ENCODE measurements at regions not wholly inside any gene's neighbourhood (a gene's known extent, or its start where the extent isn't known, plus 50 kb on each side); places are given as distances from the start of the nearest gene placed in this dataset.
"Not testable (repeated sequence)": the region's sequence is repeated elsewhere in the genome, so short reads cannot be mapped to it uniquely, and the experiment has no call there.

DNA sequence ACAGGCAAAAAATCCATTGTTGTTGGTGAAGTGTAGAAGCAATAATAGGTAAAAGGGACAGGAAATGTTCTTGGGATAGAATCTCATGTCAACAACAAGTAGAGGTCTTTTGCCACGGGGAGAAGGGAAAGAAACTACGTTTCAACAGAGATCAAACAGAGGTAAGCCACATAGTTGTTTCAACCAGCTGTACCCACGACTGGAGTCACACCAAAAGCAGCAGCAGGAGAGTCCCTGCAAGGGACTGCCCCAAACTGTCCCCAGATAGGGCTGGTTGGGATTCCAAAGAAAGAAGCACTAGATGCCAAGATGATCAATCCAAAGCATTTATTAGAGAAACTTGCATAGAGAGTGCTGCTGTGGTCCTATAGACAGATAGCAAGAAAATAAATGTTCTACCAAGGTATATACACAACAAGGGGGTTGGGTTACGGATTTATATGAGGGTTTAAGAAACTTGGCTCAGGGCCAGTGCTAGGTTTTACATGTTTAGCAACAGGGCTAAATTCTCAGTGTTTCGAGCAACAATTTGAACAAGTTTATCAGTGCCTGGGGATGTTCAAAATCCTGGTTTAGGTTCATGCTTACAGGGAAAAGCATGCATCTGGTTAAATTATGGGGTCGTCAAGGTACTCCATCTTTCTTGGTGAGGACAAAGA lies 466.5 kb downstream of the MMUT start:
- Histone ChIP-seq H3K4me3 (no peak overlapping the region), H3K9me3 (no peaks in the 10 kb centered on the region), H3K27me3 (no peaks in the 10 kb centered on the region), H3K36me3 (no peaks in the 10 kb centered on the region), H3K4me1 (no peaks in the 10 kb centered on the region), H3K27ac (no peak overlapping the region)
- DNase-seq (ENCODE audit: low spot score): no peak
- TF ChIP-seq, protein P1, sequence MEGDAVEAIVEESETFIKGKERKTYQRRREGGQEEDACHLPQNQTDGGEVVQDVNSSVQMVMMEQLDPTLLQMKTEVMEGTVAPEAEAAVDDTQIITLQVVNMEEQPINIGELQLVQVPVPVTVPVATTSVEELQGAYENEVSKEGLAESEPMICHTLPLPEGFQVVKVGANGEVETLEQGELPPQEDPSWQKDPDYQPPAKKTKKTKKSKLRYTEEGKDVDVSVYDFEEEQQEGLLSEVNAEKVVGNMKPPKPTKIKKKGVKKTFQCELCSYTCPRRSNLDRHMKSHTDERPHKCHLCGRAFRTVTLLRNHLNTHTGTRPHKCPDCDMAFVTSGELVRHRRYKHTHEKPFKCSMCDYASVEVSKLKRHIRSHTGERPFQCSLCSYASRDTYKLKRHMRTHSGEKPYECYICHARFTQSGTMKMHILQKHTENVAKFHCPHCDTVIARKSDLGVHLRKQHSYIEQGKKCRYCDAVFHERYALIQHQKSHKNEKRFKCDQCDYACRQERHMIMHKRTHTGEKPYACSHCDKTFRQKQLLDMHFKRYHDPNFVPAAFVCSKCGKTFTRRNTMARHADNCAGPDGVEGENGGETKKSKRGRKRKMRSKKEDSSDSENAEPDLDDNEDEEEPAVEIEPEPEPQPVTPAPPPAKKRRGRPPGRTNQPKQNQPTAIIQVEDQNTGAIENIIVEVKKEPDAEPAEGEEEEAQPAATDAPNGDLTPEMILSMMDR (IDR thresholded peaks at IDR 0.05): no peak

DNA sequence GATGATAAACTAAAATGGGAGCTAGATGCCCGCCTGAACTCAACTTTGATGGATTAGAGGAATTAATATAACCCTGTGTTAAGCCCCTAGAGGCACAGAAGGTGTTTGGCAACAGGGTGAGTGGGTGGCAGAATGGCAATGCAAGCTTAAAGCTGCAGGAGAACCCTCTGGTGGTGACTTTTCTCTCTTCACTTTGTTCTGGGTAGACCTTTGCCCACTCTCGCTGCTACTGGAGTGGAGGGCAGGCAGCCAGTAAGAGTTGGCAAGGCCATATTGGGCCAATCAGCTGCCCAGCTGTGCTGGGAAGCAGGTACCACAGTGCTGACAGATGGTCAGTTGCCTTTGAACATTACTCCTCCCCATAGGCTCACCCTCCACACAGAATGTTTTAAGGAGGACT lies 468.2 kb downstream of the MMUT start:
- H3K27me3 ChIP-seq: no peaks in the 10 kb centered on the region
- H3K9me3 ChIP-seq: no peaks in the 10 kb centered on the region
- TF ChIP-seq, protein P1 (IDR thresholded peaks at IDR 0.05): no peak
- H3K27ac ChIP-seq: no peak overlapping the region
- H3K36me3 ChIP-seq: no peaks in the 10 kb centered on the region
- no peaks in the 10 kb centered on the region for H3K4me1 ChIP-seq
- no peak overlapping the region for H3K4me3 ChIP-seq
- no peak for DNase-seq (ENCODE audit: low spot score)

DNA sequence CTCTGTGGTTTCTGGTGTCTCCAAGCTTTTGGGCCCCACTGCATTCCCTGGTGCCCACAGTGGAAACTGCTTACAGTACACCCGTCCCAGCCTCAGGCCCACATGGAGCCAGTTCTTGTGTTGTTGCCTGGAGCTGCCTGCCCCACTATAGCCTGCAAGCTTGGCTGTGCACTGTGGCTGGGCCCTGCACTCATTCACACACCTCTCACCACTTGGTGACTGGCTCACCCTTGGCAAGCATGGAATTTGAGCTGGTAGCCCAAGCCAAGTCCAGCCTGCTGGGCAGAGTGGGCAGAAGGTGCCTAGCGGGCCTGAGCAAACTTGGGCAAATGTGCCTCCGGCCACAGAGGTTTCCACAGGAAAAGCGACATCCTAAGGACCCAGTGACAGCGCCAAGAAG lies 472.3 kb downstream of the MMUT start:
- Histone ChIP-seq H3K9me3 (peaks cover 0 to 11% of the 10 kb centered on the region in 2 donors), H3K4me1 (no peaks in the 10 kb centered on the region), H3K4me3 (no peak overlapping the region), H3K36me3 (no peaks in the 10 kb centered on the region), H3K27me3 (no peaks in the 10 kb centered on the region), H3K27ac (no peak overlapping the region)
- DNase-seq (ENCODE audit: low spot score): no peak
- TF ChIP-seq, protein P1 (IDR thresholded peaks at IDR 0.05): no peak

DNA sequence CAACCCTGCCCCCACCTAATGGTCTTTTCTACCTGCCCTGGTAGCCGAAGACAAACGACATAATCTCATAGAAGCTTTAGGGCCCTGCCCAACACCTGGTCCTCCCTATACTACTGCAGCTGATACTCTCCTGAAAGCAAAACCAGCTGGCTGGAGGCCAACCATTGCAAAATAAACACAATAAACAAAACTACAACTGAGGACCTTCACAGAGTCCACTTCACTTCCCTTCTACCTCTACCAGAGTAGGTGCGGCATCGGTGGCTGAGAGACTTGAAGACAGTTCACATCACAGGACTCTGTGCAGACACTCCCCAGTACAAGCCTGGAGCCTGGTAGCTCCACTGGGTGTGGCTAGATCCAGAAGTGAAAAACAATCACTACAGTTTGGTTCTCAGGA lies 476.2 kb downstream of the MMUT start:
- H3K4me1 ChIP-seq: no peaks in the 10 kb centered on the region
- TF ChIP-seq, protein P1 (IDR thresholded peaks at IDR 0.05): no peak
- H3K9me3 ChIP-seq: peaks cover 0 to 11% of the 10 kb centered on the region in 2 donors

DNA sequence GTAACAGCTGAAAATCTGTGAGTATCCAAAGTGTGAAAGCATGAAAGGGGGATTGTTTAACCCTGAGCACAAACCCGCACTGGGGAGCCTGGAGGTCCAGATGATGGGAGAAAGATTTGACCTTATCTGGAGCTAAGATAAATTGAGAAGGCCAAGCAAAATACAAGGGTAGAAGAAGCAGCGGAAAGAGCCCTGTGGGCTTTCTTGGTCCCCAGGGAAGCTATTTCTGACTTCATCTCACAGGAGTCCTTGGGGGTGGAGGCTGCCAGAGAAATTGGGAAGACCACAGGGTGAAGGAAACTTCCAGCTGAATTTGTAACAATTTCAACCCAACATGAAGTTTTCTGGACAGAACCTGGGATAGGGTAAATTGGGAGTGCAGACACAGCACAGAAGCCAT lies 476.9 kb downstream of the MMUT start:
- TF ChIP-seq, protein P1 (IDR thresholded peaks at IDR 0.05): no peak
- H3K27ac ChIP-seq: no peak overlapping the region
- no peak overlapping the region for H3K4me3 ChIP-seq
- H3K9me3 ChIP-seq: peaks cover 0 to 11% of the 10 kb centered on the region in 2 donors
- no peaks in the 10 kb centered on the region for H3K36me3 ChIP-seq
- no peaks in the 10 kb centered on the region for H3K27me3 ChIP-seq
- no peaks in the 10 kb centered on the region for H3K4me1 ChIP-seq
- no peak for DNase-seq (ENCODE audit: low spot score)

More for the DNA sequence above, 476.2 kb downstream of the MMUT start:
- Histone ChIP-seq H3K4me3 (no peak overlapping the region), H3K36me3 (no peaks in the 10 kb centered on the region), H3K27ac (no peak overlapping the region), H3K27me3 (no peaks in the 10 kb centered on the region)
- no peak for DNase-seq (ENCODE audit: low spot score)

DNA sequence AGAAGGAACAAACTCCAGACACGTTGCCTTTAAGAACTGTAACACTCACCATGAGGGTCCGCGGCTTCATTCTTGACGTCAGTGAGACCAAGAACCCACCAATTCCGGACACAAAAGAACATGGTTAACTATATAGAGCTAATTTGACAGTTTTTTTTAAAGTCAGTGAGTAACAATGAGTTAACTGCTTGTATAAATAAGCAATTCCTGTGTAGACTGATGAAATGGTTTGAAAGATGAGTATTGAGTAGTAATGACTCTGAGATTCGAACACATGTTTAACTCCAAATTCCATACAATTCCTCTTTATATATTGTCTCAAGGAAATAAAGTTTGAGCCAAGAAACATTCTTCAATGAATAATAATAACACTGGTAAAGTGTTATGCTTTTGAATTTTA lies 478.0 kb downstream of the MMUT start:
- Histone ChIP-seq H3K27me3 (no peaks in the 10 kb centered on the region), H3K27ac (no peak overlapping the region), H3K36me3 (no peaks in the 10 kb centered on the region), H3K9me3 (peaks cover 0 to 11% of the 10 kb centered on the region in 2 donors), H3K4me1 (no peaks in the 10 kb centered on the region), H3K4me3 (no peak overlapping the region)
- TF ChIP-seq, protein P1 (IDR thresholded peaks at IDR 0.05): no peak
- no peak for DNase-seq (ENCODE audit: low spot score)

DNA sequence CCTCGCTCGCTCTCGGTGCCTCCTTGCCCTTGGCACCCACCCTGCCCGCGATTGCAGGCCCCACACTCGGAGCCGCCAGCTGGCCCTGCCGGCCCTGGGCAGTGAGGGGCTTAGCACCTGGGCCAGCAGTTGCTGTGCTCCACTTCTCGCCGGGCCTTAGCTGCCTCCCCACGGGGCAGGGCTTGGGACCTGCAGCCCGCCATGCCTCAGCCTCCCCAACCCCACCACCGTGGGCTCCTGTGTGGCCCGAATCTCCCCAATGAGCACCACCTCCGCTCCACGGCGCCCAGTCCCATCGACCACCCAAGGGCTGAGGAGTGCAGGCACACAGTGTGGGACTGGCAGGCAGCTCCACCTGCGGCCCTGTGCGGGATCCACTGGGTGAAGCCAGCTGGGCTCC lies 479.1 kb downstream of the MMUT start:
- not testable (repeated sequence) for DNase-seq (ENCODE audit: low spot score)

More for the DNA sequence above, 479.1 kb downstream of the MMUT start:
- not testable (repeated sequence) for H3K27ac ChIP-seq, H3K36me3 ChIP-seq, H3K27me3 ChIP-seq, H3K4me3 ChIP-seq, H3K4me1 ChIP-seq
- peaks cover 0 to 11% of the 10 kb centered on the region in 2 donors for H3K9me3 ChIP-seq
